ENCODE measurements at regions not wholly inside any gene's neighbourhood (a gene's known extent, or its start where the extent isn't known, plus 50 kb on each side); places are given as distances from the start of the nearest gene placed in this dataset.
"Not testable (repeated sequence)": the region's sequence is repeated elsewhere in the genome, so short reads cannot be mapped to it uniquely, and the experiment has no call there.

DNA sequence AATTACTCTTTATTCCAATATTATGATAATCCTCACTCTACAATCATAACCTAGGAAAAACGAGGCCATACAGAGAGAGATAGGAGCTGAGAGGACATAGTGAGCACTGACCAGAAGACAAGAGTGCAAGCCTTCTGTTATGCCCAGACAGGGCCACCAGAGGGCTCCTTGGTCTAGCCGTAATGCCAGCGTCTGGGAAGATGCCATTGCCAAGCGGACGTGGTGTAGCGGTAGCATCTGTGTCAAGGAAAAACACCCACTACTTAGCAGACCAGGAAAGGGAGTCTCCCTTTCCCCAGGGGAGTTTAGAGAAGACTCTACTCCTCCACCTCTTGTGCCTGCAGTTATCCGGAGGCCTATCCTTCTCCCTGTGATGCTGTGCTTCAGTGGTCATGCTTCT, 2131.5 kb downstream of the TP53TG3F start:
- peak; percentile 27 for DNase-seq

DNA sequence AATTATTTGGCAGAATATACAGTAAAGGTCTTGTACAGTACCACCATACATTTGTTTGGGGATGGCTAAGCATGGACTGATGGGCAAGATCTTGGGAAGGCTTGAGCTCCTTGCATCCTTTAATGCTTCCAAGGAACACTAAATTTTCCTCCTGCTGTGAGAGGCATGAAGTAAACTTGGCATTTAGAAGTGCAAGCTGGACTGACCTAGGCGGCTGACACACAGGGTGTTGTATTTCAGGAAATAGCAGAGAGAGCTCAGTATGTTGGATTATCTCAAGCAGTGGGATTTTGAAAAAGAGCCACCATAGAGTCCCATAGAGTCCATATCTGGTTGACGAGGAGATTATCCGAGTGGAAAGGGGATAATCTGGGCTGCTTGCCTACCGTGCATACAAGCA, 2137.1 kb downstream of the TP53TG3F start:
- no peak for DNase-seq

DNA sequence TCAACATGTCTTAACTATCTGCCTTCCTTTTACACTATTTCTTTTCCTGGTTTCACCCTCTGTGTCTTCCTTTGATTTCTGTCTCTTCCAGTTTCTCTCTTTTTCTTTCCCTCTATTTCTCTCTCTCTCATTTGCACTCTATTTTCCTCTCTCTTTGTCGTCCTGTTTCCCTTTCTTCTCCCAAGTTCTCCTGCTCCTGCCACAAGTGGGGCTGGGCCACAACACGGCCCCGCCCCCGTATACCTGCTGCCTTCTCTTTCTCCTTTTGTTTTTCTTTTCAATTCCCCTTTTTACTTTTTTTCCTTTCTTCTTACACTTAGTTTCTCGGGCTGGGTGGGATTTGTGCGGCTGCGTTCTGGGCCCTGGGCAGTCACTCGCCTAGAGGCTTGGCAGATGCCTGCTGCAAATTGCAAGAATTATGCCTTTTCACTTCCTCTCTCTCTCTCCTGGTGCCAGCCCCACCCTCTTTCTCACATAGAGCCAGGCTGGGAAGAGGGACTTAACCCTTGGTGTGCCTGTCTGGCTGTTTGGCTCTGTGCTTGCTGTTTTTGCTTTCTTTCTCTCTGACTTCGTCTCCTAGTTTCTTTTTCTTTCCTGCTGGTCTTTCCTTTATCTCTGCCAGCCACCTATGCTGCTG, 2139.4 kb downstream of the TP53TG3F start:
- DNase-seq: peak; percentile 60

DNA sequence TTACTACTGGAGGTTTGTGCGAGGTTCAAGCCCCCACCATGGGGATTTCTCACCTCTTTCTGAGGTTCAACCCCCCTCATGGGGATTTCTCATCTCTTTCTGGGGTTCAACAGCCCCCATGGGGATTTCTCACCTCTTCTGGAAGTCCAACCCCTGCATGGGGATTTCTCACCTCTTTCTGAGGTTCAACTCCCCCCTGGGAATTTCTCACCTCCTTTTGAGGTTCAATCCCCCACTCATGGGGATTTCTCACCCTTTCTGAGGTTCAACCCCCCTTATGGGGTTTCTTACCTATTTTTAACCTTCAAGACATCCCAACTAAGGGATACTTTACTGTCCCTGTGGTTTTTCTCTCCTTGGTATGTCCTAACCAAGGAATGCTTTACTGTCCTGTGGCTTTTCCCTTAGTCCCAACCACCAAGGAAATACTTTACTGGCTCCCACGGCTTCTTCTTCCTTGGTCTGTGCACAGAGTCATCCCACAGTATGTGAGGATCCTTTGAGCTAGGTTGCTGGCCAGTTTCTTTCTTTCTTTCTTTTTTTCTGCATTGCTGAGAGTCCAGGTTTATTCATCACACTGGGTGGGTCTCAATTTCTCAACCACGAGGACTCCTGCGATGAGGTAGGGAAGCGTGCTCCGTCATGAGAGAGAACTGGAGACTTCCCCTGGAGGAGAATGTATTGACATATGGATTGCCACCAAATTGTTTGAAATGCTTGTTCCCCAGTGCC, 2140.2 kb downstream of the TP53TG3F start:
- DNase-seq: no peak

DNA sequence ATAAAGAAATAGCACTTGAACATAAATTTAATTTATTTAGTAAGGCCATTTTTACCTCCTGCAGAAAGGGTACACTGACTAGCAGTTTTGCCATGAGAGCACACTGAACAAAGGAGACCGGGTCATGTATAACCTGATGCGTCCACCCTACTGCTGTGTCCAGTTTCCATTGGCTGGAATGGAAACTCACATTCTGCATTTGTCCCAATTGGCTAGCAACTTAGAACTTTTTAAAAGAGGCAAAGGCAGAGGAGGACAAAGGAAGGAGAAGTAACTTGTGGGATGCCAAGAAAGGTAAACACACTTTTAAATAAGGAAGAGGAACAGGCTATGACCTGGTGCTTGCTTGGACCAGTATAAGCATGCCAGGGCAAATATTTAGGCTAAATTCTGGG, 2140.7 kb downstream of the TP53TG3F start:
- not testable (repeated sequence) for DNase-seq

GRCh38 chr16:35602116-35602515, 2142.7 kb downstream of the TP53TG3F start:
- no peak for DNase-seq

DNA sequence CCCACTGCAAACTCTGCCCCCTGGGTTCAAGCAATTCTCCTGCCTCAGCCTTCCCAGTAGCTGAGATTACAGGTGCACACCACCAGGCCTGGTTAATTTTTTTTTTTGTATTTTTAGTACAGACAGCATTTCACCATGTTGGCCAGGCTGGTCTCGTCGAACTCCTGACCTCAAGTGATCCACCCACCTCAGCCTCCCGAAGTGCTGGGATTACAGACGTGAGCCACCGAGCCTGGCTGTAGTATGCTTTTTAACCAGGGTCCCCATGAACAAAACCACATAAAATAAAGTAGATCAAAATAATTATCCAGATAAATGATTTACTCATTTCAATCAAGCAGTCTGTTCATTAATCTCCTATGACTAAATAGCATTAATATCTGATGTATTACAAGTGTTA, 2144.0 kb downstream of the TP53TG3F start:
- DNase-seq: not testable (repeated sequence)

DNA sequence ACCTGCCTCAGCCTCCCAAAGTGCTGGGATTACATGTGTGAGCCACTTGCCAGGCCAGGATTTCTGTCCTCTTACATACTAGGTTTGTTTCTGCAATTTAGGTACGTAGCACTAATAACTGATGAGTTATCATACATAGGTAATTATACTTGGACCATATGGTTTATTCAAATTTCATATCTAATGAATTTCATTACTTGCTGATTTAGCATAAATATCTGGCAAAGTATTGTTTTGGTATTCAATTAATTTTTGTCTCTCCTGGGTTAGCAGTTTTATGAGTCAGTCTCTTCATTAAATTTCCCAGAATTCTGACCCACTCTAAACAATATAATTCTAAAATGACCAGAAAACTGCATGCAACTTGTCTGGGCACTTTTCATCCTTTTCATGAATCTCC, 2146.5 kb downstream of the TP53TG3F start:
- no peak for DNase-seq

DNA sequence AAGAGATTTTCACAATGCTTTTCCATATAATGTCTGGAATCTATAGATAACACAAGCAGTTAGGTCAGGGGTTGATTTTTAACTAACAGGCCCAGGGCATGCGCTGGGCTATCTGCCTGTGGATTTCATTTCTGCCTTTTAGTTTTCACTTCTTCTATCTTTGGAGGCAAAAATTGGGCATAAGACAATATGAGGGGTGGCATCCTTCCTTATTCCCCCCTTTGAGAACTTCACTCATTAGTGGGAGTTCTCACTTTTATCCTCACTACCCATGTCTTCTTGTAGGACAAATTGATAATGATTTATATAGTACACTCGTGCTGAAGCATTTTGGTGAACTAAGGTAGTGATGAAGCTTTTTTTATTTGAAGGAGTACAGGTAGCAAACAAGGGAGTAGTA, 2155.5 kb downstream of the TP53TG3F start:
- DNase-seq: peak; percentile 12

DNA sequence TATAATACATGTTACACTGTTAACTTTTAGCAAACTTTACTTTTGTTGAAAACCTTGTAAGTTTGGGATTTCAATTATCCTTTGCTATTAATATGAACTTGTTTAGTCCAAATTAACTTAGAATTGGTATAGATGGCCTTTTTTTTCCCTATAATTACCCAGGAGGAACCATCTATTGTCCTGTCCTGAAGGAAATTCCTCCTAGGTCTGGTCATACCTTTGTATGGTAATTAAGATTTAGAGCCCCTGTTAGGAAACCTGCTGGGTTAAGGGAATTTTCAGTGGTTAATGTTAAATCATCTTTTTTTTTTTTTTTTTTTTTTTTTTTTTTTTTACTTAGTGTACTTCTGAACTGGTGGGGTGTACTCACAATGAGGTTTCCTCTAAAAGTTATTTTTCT, 2159.8 kb downstream of the TP53TG3F start:
- not testable (repeated sequence) for DNase-seq

DNA sequence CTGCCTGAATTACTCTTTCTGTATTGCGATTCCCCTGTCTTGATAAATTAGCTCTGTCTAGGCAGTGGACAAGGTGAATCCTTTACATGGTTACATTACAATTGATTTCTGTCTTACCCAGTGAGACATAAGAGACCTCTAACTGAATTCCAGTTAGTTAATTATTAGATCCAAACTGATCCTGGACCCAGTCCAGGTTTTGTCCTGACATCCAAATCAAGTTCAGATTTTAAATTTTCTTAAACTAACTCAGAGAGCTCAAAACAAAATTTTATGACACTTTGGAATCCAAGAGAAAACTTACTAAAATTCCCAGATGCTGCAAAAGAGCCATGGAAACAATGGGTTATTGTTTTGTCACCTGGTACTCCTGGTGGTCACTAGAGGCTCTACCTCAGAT, 2166.6 kb downstream of the TP53TG3F start:
- DNase-seq: no peak

GRCh38 chr16:35628976-35629375, 2169.6 kb downstream of the TP53TG3F start:
- peak; percentile 60 for DNase-seq

DNA sequence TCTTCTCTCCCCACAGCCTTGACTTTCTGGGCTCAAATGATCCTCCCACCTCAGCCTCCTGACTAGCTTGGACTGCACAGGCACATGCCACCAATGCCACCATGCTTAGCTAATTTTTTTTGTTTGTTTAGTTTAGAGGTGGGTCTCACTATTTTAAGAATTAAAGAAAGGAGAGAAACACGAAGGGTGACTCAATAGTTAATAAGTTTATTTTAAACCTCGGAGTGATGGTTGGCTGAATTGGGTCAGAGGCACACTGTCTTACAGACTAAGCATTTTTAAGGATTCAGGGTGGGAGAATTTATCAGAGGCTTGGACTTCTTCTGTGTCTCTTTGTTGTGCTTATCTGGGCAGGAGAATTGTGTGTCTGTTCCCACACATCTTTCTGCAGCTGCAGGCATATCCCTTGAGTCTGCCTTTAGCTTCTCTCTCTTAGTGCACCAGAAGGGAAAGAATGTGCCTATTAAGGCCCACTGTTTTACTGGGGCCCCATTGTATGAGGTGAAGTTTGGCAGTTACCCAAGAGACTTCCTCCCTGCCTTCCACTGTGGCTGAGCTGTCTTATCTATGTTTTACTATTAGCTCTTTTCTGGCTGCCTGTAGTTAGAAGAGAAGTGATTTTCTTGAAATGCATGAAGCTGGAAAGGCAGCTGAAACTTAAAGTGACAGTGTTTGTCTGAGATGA, 2172.0 kb downstream of the TP53TG3F start:
- peak; percentile 49 for DNase-seq

GRCh38 chr16:35636480-35637230, 2177.2 kb downstream of the TP53TG3F start:
- no peak for DNase-seq

GRCh38 chr16:35637683-35638082, 2178.3 kb downstream of the TP53TG3F start:
- no peak for DNase-seq

DNA sequence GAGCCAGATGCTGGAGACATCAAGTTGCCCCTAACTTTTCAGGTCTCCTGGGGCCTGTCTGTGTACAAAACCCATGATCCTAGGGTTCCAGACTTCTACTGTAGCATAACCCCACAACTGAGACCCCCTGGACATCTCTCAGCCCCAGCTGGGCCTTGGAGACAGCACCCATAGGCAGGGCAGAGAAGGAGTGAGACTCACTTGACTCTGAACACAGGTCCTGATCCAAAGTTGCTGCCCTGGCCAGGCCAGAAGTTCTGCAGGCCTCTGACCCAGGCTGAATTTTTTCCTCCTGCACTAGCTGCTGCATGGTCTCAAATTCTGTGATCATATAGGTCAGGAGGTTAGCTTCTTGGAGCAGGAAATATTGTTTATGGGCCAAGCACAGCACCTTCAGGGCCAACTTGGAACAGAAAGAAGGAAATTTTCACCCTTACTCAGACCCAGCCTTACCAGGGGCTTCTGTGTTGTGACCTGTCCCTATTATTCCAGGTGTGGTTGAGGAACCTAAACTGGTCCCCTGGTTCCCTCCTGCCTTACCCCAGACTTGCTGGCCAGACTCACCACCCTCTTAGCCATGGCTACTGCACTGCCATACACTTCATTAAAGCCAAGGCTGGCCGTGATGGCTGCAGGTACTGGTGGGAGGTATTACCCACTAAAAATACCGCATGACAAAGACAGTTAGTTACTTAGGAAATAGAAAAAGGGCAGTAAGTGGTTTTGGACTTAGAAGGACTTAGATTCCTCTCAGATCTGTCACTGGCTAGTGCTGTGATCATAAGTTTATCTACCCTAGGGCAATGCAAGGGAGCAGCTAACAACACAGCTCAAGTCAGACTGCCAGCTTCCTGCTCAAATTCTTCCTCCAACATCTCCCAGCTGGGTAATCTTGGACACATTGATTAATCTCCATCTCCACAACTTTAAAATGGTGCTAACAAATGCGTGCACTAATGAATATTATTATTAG, 2180.1 kb downstream of the TP53TG3F start:
- DNase-seq: no peak

DNA sequence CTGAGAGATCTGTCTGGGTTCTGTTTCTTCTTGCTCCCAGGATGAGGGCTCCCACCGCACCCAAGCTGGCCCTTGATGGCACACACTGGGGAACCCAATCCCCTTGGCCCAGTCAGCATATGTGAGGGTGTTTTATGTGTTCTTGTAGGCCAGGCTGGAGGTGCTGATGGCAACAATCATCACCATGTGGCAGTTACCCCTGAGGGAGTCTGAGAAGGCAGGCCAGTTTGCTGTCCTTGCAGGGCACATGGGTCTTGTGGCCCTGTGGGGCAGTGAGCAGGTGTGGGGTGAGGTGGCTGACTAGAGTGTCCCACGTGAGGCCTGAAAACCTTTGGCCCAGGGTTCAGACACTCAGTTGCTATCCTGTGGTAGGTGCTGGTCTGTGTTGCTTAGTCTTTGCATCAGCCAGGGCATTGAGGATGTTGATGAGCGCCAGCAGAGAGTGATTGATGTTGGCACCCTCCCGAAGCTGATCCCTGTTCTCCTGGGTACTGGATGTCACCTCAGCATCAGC, 2183.0 kb downstream of the TP53TG3F start:
- no peak for DNase-seq

DNA sequence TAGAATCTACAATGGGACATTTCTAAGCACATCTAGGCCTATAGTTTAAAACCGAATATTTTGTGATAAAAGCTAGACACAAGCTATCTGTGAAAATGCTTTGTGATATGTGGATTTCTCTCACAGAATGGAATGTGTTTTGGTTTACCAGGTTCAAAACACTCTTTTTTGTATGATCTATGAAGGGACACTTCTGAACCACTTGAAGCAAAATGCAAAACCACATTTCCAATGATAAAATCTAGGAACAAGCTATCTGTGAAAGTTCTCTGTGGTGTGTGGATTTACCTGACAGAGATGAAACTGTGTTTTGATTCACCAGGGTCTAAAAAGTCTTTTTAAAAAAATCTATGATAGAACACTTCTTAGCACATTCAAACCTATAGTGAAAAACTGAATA, 2192.4 kb downstream of the TP53TG3F start:
- no peak for DNase-seq

DNA sequence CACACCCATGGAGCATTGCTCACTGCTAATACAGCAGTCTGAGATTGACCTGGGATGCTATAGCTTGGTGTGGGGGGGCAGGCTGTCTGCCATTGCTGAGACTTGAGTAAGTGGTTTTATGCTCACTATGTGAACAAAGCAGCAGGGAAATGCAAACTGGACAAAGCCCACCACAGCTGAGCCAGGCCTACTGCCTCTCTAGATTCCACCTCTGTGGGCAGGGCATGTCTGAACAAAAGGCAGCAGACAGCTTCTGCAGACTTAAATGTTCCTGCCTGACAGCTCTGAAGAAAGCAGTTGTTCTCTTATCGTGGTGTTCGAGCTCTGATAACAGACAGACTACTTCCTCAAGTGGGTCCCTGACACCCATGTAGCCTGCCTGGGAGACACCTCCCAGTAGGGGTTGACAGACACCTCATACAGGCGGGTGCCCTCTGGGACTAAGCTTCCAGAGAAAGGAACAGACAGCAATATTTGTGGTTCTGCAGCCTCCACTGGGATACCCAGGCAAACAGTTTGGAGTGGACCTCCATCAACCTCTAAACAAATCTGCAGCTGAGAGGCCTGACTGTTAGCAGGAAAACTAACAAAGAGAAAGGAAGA, 2204.8 kb downstream of the TP53TG3F start:
- peak; percentile 14 for DNase-seq

DNA sequence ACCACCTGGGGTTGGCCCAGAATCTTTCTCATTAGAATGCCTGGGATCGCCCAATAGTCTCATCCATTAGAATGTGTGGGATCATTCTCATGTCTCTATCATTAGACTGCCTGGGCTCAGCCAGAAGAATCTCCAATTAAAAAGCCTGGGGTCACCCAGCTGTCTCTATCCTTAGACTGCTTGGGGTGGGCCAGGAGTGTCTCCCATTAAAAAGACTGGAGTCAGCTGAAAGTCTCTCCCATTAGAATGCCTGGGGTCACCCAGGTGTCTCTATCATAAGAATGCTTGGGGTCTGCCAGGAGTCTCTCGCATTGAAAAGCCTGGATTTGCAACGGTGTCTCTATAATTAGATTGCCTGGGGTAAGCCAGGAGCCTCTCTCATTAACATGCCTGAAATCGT, 2225.7 kb downstream of the TP53TG3F start:
- DNase-seq: no peak

DNA sequence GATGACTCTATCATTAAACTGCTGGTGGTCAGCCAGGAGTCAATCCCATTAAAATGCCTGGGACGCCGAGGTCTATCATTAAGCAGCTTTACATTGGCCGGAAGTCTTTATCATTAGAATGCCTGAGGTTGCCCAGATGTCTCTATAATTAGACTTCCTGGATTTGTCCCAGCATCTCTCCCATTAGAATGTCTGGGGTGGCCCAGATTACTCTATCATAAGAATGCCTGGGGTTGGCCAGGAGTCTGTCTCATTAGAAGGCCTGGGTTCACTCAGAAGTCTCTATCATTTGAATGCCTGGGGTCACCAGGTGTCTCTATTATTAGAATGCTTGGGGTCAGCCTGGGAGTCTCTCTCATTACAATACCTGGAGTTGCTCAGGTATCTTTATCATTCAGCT, 2227.2 kb downstream of the TP53TG3F start:
- DNase-seq: no peak

- no peak for DNase-seq
Measured at GRCh38 chr16:35687071-35687470, 2227.7 kb downstream of the TP53TG3F start.
